ENCODE measurements at regions not wholly inside any gene's neighbourhood (a gene's known extent, or its start where the extent isn't known, plus 50 kb on each side); places are given as distances from the start of the nearest gene placed in this dataset.

- TF ChIP-seq SMC3 (IDR thresholded peaks at IDR 0.05) (no peak), ESRRA (IDR thresholded peaks at IDR 0.05; ENCODE audit: borderline replicate concordance, low read length) (no peak), MYC (IDR thresholded peaks at IDR 0.05; ENCODE audit: borderline replicate concordance, low read length) (no peak), RFX5 (IDR thresholded peaks at IDR 0.05) (no peak), TP53 (CRISPR knock-in tag; IDR thresholded peaks at IDR 0.05) (no peak), POLR2A (IDR thresholded peaks at IDR 0.05; ENCODE audit: low read length) (no peak), CTCF (IDR thresholded peaks at IDR 0.05) (no peak), REST (IDR thresholded peaks at IDR 0.05) (no peak), EP300 (IDR thresholded peaks at IDR 0.05) (peak; percentile 11 to 30; a peak in 1 of 5 replicates), E2F6 (IDR thresholded peaks at IDR 0.05; ENCODE audit: borderline replicate concordance, low read depth) (no peak), SREBF2 (IDR thresholded peaks at IDR 0.05) (no peak), CBX2 (IDR thresholded peaks at IDR 0.05; ENCODE audit: borderline replicate concordance, low read depth) (no peak), KDM1A (IDR thresholded peaks at IDR 0.05; ENCODE audit: low read depth) (no peak)
Observed at GRCh38 chr7:85719981-85720953, 533.4 kb upstream of the SEMA3D start.

All from A549 (cell line).